ENCODE measurements at regions not wholly inside any gene's neighbourhood (a gene's known extent, or its start where the extent isn't known, plus 50 kb on each side); places are given as distances from the start of the nearest gene placed in this dataset.

- Histone ChIP-seq H3K79me2 (ENCODE audit: insufficient read depth, low read depth) (no peaks in the 10 kb centered on the region), H3K27ac (no peak overlapping the region), H3K4me1 (ENCODE audit: low read depth, poor library complexity, severe bottlenecking) (no peaks in the 10 kb centered on the region), H2AFZ (ENCODE audit: low read depth) (no peak overlapping the region), H3K36me3 (ENCODE audit: insufficient read depth) (no peaks in the 10 kb centered on the region), H3K9ac (no peak overlapping the region), H4K20me1 (ENCODE audit: insufficient read depth) (no peaks in the 10 kb centered on the region), H3K4me2 (no peak overlapping the region), H3K4me3 (IDR thresholded peaks at IDR 0.05; ENCODE audit: insufficient read depth, low read depth, low read length) (no peak overlapping the region), H3K27me3 (ENCODE audit: insufficient read depth, low read depth) (no peaks in the 10 kb centered on the region)
- no peak for TF ChIP-seq CTCF (conservative IDR thresholded peaks at IDR 0.05; ENCODE audit: low read depth, low read length)
Observed at GRCh38 chr18:78165525-78165924, 814.1 kb upstream of the SALL3 start.

DNA sequence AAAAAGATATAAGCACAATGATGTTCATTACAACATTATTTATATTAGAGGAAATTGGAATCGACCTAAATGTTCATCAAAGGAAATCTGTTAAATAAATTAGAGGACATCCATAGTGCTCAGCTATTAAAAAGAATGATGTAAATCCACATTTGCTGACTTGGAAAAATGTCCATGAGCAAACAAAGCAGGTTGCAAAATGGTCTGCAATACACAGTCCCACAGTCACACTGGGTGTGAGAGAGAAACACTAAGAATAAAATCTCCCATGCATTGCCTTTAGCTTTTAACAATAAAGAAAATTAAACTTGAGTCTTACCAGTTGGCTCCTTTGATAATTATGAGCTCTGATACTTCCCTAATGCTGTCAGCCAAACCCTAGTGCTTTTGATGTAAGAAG, 811.1 kb upstream of the SALL3 start:
- Histone ChIP-seq H3K79me2 (ENCODE audit: insufficient read depth, low read depth) (no peaks in the 10 kb centered on the region), H3K4me1 (ENCODE audit: low read depth, poor library complexity, severe bottlenecking) (no peaks in the 10 kb centered on the region), H4K20me1 (ENCODE audit: insufficient read depth) (no peaks in the 10 kb centered on the region), H3K9ac (no peak overlapping the region), H3K4me3 (IDR thresholded peaks at IDR 0.05; ENCODE audit: insufficient read depth, low read depth, low read length) (no peak overlapping the region), H3K27me3 (ENCODE audit: insufficient read depth, low read depth) (no peaks in the 10 kb centered on the region), H3K27ac (no peak overlapping the region), H3K4me2 (no peak overlapping the region), H3K36me3 (ENCODE audit: insufficient read depth) (no peaks in the 10 kb centered on the region), H2AFZ (ENCODE audit: low read depth) (no peak overlapping the region)
- no peak for TF ChIP-seq CTCF (conservative IDR thresholded peaks at IDR 0.05; ENCODE audit: low read depth, low read length)

DNA sequence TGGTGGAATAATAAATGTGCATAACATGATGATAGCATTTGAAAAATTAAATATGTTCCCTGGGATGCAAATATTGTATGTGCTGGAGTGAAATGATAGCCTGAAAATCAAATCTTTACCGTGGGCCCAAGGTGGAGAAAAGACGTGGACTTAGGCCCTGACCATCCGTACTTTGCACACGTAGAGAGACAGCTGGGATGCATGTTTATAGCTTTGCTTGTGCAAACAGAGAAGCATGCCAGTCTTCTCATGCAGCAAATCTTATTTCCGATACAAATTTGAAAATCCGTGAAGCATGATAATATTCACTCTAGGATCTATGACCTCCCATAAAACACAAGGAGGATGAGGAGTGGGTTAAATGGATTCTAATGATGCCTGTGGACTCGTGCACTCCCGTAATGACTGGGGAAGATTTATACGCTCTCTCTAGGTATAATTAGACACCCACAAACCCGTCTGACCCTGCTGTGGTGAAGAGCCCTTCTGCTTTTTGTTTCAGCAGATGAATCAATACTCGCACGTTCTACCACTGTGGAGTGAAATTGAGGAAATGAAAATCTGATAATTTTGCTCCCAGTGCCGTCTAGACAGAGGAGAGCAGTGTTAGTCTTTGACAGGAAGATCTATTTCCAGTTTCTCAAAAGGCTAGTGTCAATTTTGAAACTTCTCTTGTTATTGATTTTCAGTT, 810.3 kb upstream of the SALL3 start:
- Histone ChIP-seq H3K9ac (no peak overlapping the region), H3K4me1 (ENCODE audit: low read depth, poor library complexity, severe bottlenecking) (no peaks in the 10 kb centered on the region), H3K4me2 (no peak overlapping the region), H3K36me3 (ENCODE audit: insufficient read depth) (no peaks in the 10 kb centered on the region), H4K20me1 (ENCODE audit: insufficient read depth) (no peaks in the 10 kb centered on the region), H3K4me3 (IDR thresholded peaks at IDR 0.05; ENCODE audit: insufficient read depth, low read depth, low read length) (no peak overlapping the region), H2AFZ (ENCODE audit: low read depth) (no peak overlapping the region), H3K79me2 (ENCODE audit: insufficient read depth, low read depth) (no peaks in the 10 kb centered on the region), H3K27ac (no peak overlapping the region), H3K27me3 (ENCODE audit: insufficient read depth, low read depth) (no peaks in the 10 kb centered on the region)
- no peak for TF ChIP-seq CTCF (conservative IDR thresholded peaks at IDR 0.05; ENCODE audit: low read depth, low read length)

- Histone ChIP-seq H3K27me3 (ENCODE audit: insufficient read depth, low read depth) (no peaks in the 10 kb centered on the region), H3K79me2 (ENCODE audit: insufficient read depth, low read depth) (no peaks in the 10 kb centered on the region), H2AFZ (ENCODE audit: low read depth) (no peak overlapping the region), H3K36me3 (ENCODE audit: insufficient read depth) (no peaks in the 10 kb centered on the region), H3K27ac (no peak overlapping the region), H4K20me1 (ENCODE audit: insufficient read depth) (no peaks in the 10 kb centered on the region), H3K4me3 (IDR thresholded peaks at IDR 0.05; ENCODE audit: insufficient read depth, low read depth, low read length) (no peak overlapping the region), H3K4me1 (ENCODE audit: low read depth, poor library complexity, severe bottlenecking) (no peaks in the 10 kb centered on the region), H3K9ac (no peak overlapping the region), H3K4me2 (no peak overlapping the region)
- no peak for TF ChIP-seq CTCF (conservative IDR thresholded peaks at IDR 0.05; ENCODE audit: low read depth, low read length)
Observed at GRCh38 chr18:78171954-78172353, 807.7 kb upstream of the SALL3 start.

Data from KMS-11 (cell line).